Upper lobe of left lung (tissue), 6 donors: ENCODE measurements at regions not wholly inside any gene's neighbourhood (a gene's known extent, or its start where the extent isn't known, plus 50 kb on each side); places are given as distances from the start of the nearest gene placed in this dataset.

Experiments used
- ATAC-seq, 2 donors: fragments of 200-7000 bp; cut with Tn5 transposase; one replicate each; pipeline ENCODE4 v1.9.1; 2022; ENCODE audit warnings: mild to moderate bottlenecking in 2 of 2, moderate library complexity in 2 of 2; ENCODE audit not compliant: low FRiP score in 2 of 2
- DNase-seq, 2 donors: peaks; one replicate each; pipeline ENCODE4 v3.0.0-alpha.2; 2019 to 2020
- H3K27ac ChIP-seq, 4 donors: fragments of 200-600 bp; sonication (generic); one replicate each; pipeline ENCODE4 v1.5.1; 2016 to 2019
- H3K27me3 ChIP-seq, 4 donors: fragments of 200-600 bp; sonication (generic); one replicate each; pipeline ENCODE4 v1.5.1; 2017 to 2019
- H3K36me3 ChIP-seq, 4 donors: fragments of 200-600 bp; sonication (generic); one replicate each; pipeline ENCODE4 v1.5.1; 2016 to 2019
- H3K4me1 ChIP-seq, 4 donors: fragments of 200-600 bp; sonication (generic); one replicate each; pipeline ENCODE4 v1.5.1; 2018 to 2019
- H3K4me3 ChIP-seq, 4 donors: fragments of 200-600 bp; sonication (generic); one replicate each; pipeline ENCODE4 v1.5.1; 2017 to 2019; ENCODE audit warnings: mild to moderate bottlenecking in 2 of 4, moderate library complexity in 1 of 4
- H3K9me3 ChIP-seq, 4 donors: fragments of 200-600 bp; sonication (generic); one replicate each; pipeline ENCODE4 v1.5.1; 2018 to 2019
- CTCF ChIP-seq, 6 experiments: fragments of 450-650 bp in 4 of 6; fragments of 200-600 bp in 2 of 6; sonication (generic) in 2 of 6; IDR thresholded peaks; one replicate each; pipeline ENCODE4 v1.5.1; 2016 to 2019; ENCODE audit warnings: antibody characterized with exemption in 6 of 6
- EP300 ChIP-seq, 4 donors: sonication (generic); formaldehyde crosslinking; IDR thresholded peaks; one replicate each; pipeline ENCODE4 v1.5.1; 2017; ENCODE audit warnings: antibody characterized with exemption in 4 of 4, control low read depth in 2 of 4
- POLR2A ChIP-seq, 4 donors: fragments of 450-650 bp; IDR thresholded peaks; one replicate each; pipeline ENCODE4 v1.5.1; 2016 to 2017; ENCODE audit warnings: antibody characterized with exemption in 4 of 4, mild to moderate bottlenecking in 2 of 4
- POLR2AphosphoS5 ChIP-seq, 2 donors: sonication (generic); formaldehyde crosslinking; IDR thresholded peaks; one replicate each; pipeline ENCODE4 v1.5.1; 2017; ENCODE audit warnings: antibody characterized with exemption in 2 of 2
- WGBS, 2 donors: methylation state at CpG; one replicate each; pipeline ENCODE4 v1.1.5; 2017 to 2018; 5-methylcytosine and 5-hydroxymethylcytosine counted together
- donor health status: DM: no; HTN: no; CAD: no; lungs with moderate emphysema.
- donor health status: DM: no; HTN: yes; CAD: no; lungs with severe emphysema.

- 81% methylated on average over 3 to 5 of the region's 5 CpGs for WGBS, 2 donors
- ATAC-seq, result no peak
- no peak for TF ChIP-seq POLR2A (IDR thresholded peaks at IDR 0.05)
- Histone ChIP-seq H3K9me3 (no peaks in the 10 kb centered on the region), H3K4me3 (no peak overlapping the region), H3K36me3 (no peaks in the 10 kb centered on the region), H3K27me3 (no peaks in the 10 kb centered on the region), H3K4me1 (no peaks in the 10 kb centered on the region), H3K27ac (no peak overlapping the region)
- no peak for DNase-seq
Observed at GRCh38 chr2:128836559-128837100, 518.0 kb upstream of the HS6ST1 start.

- ATAC-seq (no peak), DNase-seq (no peak)
- Histone ChIP-seq H3K36me3 (no peaks in the 10 kb centered on the region), H3K9me3 (no peaks in the 10 kb centered on the region), H3K4me1 (no peaks in the 10 kb centered on the region), H3K27me3 (no peaks in the 10 kb centered on the region), H3K4me3 (no peak overlapping the region), H3K27ac (no peak overlapping the region)
- WGBS, 2 donors, result 87 to 89% methylated on average over 5 of the region's 5 CpGs
- TF ChIP-seq CTCF (IDR thresholded peaks at IDR 0.05) (no peak), POLR2AphosphoS5 (IDR thresholded peaks at IDR 0.05) (no peak), EP300 (IDR thresholded peaks at IDR 0.05) (no peak), POLR2A (IDR thresholded peaks at IDR 0.05) (no peak)
Observed at GRCh38 chr2:128838244-128838643, 519.6 kb upstream of the HS6ST1 start.

GRCh38 chr2:128841803-128842202 lies 523.1 kb upstream of the HS6ST1 start:
- no peak overlapping the region for H3K4me3 ChIP-seq
- no peak for TF ChIP-seq POLR2A (IDR thresholded peaks at IDR 0.05)
- TF ChIP-seq EP300 (IDR thresholded peaks at IDR 0.05), result no peak
- no peak for TF ChIP-seq POLR2AphosphoS5 (IDR thresholded peaks at IDR 0.05)
- no peaks in the 10 kb centered on the region for H3K27me3 ChIP-seq
- no peaks in the 10 kb centered on the region for H3K4me1 ChIP-seq
- ATAC-seq, result no peak
- no peak overlapping the region for H3K27ac ChIP-seq
- no peaks in the 10 kb centered on the region for H3K9me3 ChIP-seq
- 45 to 49% methylated on average over 3 of the region's 3 CpGs for WGBS, 2 donors
- H3K36me3 ChIP-seq, result no peaks in the 10 kb centered on the region
- no peak for DNase-seq

GRCh38 chr2:128867311-128867710 lies 548.6 kb upstream of the HS6ST1 start:
- H3K36me3 ChIP-seq, result no peaks in the 10 kb centered on the region
- DNase-seq (no peak), ATAC-seq (no peak)
- no peaks in the 10 kb centered on the region for H3K27me3 ChIP-seq
- TF ChIP-seq POLR2AphosphoS5 (IDR thresholded peaks at IDR 0.05) (no peak), POLR2A (IDR thresholded peaks at IDR 0.05) (no peak), EP300 (IDR thresholded peaks at IDR 0.05) (no peak), CTCF (IDR thresholded peaks at IDR 0.05) (no peak)
- no peak overlapping the region for H3K4me3 ChIP-seq
- no peaks in the 10 kb centered on the region for H3K9me3 ChIP-seq
- H3K27ac ChIP-seq, result no peak overlapping the region
- no peaks in the 10 kb centered on the region for H3K4me1 ChIP-seq
- WGBS, 2 donors, result 53 to 57% methylated on average over 9 of the region's 9 CpGs

GRCh38 chr2:128867936-128868636 lies 549.4 kb upstream of the HS6ST1 start:
- Histone ChIP-seq H3K27ac (no peak overlapping the region), H3K27me3 (no peaks in the 10 kb centered on the region), H3K9me3 (no peaks in the 10 kb centered on the region), H3K4me1 (no peaks in the 10 kb centered on the region), H3K36me3 (no peaks in the 10 kb centered on the region), H3K4me3 (no peak overlapping the region)
- no peak for DNase-seq
- ATAC-seq, result no peak
- TF ChIP-seq CTCF (IDR thresholded peaks at IDR 0.05), result no peak
- TF ChIP-seq POLR2A (IDR thresholded peaks at IDR 0.05), result no peak
- TF ChIP-seq EP300 (IDR thresholded peaks at IDR 0.05), result no peak
- no peak for TF ChIP-seq POLR2AphosphoS5 (IDR thresholded peaks at IDR 0.05)
- 81 to 91% methylated on average over 7 of the region's 7 CpGs for WGBS, 2 donors
